Lung (tissue), 11 donors: ENCODE measurements at regions not wholly inside any gene's neighbourhood (a gene's known extent, or its start where the extent isn't known, plus 50 kb on each side); places are given as distances from the start of the nearest gene placed in this dataset.

Experiments
- ATAC-seq: fragments of 200-7000 bp; cut with Tn5 transposase; one replicate; pipeline ENCODE4 v1.9.1; 2020; ENCODE audit warnings: moderate number of reproducible peaks; ENCODE audit not compliant: insufficient read depth, low FRiP score
- DNase-seq, 3 donors: peaks; one replicate each; pipeline ENCODE4 v3.0.0-alpha.2; 2013 to 2017
- H3K27ac ChIP-seq, 2 donors: one replicate each; pipeline ENCODE4 v1.5.1; 2013; ENCODE audit warnings: mild to moderate bottlenecking in 2 of 2, moderate library complexity in 2 of 2, control low read depth in 1 of 2, inconsistent platforms in 1 of 2, low read depth in 1 of 2, low read length in 1 of 2
- H3K27me3 ChIP-seq, 3 donors: one replicate each; pipeline ENCODE4 v1.5.1; 2013; ENCODE audit warnings: low read length in 2 of 3; ENCODE audit not compliant: control insufficient read depth in 3 of 3, insufficient read depth in 3 of 3
- H3K36me3 ChIP-seq, 4 donors: one replicate each; pipeline ENCODE4 v1.5.1; 2013; ENCODE audit warnings: low read length in 4 of 4, mild to moderate bottlenecking in 1 of 4, moderate library complexity in 1 of 4; ENCODE audit not compliant: control insufficient read depth in 4 of 4, insufficient read depth in 4 of 4
- H3K4me1 ChIP-seq, 5 donors: one replicate each; pipeline ENCODE4 v1.5.1; 2013; ENCODE audit warnings: low read length in 5 of 5, mild to moderate bottlenecking in 2 of 5, moderate library complexity in 1 of 5; ENCODE audit not compliant: control insufficient read depth in 5 of 5, insufficient read depth in 5 of 5
- H3K4me3 ChIP-seq: one replicate; pipeline ENCODE4 v1.5.1; 2013; ENCODE audit warnings: mild to moderate bottlenecking, control low read depth, moderate library complexity
- H3K9ac ChIP-seq, 2 donors: one replicate each; pipeline ENCODE4 v1.5.1; 2013; ENCODE audit warnings: low read length in 2 of 2, control low read depth in 1 of 2; ENCODE audit not compliant: insufficient read depth in 1 of 2
- H3K9me3 ChIP-seq, 4 donors: one replicate each; pipeline ENCODE4 v1.5.1; 2013; ENCODE audit warnings: low read length in 3 of 4, mild to moderate bottlenecking in 1 of 4, moderate library complexity in 1 of 4; ENCODE audit not compliant: control insufficient read depth in 4 of 4, insufficient read depth in 3 of 4
- WGBS, 2 donors: extraction: QIAGEN DNeasy Blood & Tissue Kit; methylation state at CpG; one replicate each; pipeline ENCODE4 v1.1.7; 2013; 5-methylcytosine and 5-hydroxymethylcytosine counted together
- TF ChIP-seq, protein P1 (sequence below): IDR thresholded peaks from 2 replicates; pipeline ENCODE4 v1.5.1; 2012; ENCODE audit warnings: mild to moderate bottlenecking; ENCODE audit errors: control extremely low read depth, extremely low read depth
- donor health status: control.
- donor health status: control.
- donor health status: Bipolar disorder and iron deficiency.
- donor health status: healthy.
- donor health status: DM: yes; HTN: yes; CAD: no.

DNA sequence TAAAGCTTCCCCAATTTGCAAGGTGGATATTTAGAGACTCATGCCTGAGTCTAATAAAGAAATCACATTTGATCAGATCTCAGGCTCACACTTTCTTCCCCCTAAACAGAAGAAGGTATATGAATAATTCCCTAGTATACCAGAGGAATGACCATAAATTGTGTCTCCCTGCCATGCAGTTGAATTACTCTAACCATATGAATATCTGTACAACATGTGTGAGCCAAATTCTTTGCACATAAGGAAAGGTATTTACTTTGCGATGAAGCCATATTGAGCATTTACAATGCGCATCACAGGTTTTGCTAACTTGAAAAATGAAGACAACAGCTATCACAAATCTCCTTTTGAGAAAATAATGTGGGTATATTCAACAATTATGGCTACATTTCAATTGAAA, 479.4 kb downstream of the NR2F1-AS1 start:
- TF ChIP-seq, protein P1, sequence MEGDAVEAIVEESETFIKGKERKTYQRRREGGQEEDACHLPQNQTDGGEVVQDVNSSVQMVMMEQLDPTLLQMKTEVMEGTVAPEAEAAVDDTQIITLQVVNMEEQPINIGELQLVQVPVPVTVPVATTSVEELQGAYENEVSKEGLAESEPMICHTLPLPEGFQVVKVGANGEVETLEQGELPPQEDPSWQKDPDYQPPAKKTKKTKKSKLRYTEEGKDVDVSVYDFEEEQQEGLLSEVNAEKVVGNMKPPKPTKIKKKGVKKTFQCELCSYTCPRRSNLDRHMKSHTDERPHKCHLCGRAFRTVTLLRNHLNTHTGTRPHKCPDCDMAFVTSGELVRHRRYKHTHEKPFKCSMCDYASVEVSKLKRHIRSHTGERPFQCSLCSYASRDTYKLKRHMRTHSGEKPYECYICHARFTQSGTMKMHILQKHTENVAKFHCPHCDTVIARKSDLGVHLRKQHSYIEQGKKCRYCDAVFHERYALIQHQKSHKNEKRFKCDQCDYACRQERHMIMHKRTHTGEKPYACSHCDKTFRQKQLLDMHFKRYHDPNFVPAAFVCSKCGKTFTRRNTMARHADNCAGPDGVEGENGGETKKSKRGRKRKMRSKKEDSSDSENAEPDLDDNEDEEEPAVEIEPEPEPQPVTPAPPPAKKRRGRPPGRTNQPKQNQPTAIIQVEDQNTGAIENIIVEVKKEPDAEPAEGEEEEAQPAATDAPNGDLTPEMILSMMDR, result no peak
- Histone ChIP-seq H3K36me3 (no peaks in the 10 kb centered on the region), H3K9ac (no peak overlapping the region), H3K4me3 (no peak overlapping the region), H3K4me1 (peaks cover 0 to 6% (median 0%) of the 10 kb centered on the region in 5 donors), H3K9me3 (peaks cover 0 to 2% (median 2%) of the 10 kb centered on the region in 4 donors), H3K27ac (no peak overlapping the region), H3K27me3 (no peaks in the 10 kb centered on the region)
- 94 to 99% methylated on average over 2 of the region's 2 CpGs for WGBS, 2 donors
- ATAC-seq, result no peak
- no peak for DNase-seq

DNA sequence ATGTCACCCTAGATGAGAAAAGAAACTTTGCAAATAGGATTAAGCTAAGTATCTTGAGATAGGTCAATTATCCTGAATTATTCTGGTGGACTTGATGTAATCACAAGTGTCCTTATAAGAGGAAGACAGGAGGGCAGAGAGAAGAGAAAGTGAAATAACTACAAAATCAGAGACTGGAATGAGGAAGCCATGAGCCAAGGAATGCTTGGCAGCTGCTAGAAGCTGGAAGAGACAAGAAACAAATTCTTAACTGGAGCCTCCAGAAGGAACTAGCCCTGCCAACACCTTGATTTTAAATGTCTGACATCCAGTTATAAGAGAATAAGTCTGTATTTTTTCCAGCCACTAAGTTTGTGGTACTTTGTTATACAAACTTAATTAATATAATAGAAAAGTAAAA, 480.0 kb downstream of the NR2F1-AS1 start:
- Histone ChIP-seq H3K9me3 (peaks cover 0 to 2% (median 2%) of the 10 kb centered on the region in 4 donors), H3K9ac (no peak overlapping the region)
- no peak for ATAC-seq

DNA sequence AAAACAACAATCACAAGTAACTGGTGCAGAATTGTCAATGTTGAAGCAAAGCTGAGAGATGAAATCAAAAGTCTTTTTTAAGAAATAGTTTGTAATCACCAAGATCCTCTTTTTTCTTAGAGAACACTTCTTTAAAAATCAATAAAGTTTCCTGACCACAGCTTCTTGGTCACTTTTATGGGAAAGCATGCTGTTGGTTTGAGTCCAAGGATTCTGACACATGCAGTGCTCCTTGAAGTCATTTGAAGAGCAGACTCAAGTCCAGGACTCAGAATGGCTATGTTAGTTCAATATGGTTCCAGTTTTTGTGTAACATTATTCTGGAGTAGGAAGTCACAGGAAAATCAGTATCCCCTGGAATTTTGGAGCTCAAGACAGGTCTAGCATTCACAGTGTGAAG, 480.6 kb downstream of the NR2F1-AS1 start:
- no peaks in the 10 kb centered on the region for H3K27me3 ChIP-seq
- H3K9me3 ChIP-seq, result peaks cover 0 to 2% (median 2%) of the 10 kb centered on the region in 4 donors
- H3K4me1 ChIP-seq, result no peaks in the 10 kb centered on the region
- H3K27ac ChIP-seq, result no peak overlapping the region
- no peak overlapping the region for H3K4me3 ChIP-seq
- ATAC-seq (no peak), DNase-seq (no peak)
- TF ChIP-seq, protein P1, result no peak
- H3K9ac ChIP-seq, result no peak overlapping the region
- H3K36me3 ChIP-seq, result no peaks in the 10 kb centered on the region

More for the DNA sequence above, 480.0 kb downstream of the NR2F1-AS1 start:
- Histone ChIP-seq H3K4me3 (no peak overlapping the region), H3K27ac (no peak overlapping the region), H3K36me3 (no peaks in the 10 kb centered on the region), H3K27me3 (no peaks in the 10 kb centered on the region), H3K4me1 (no peaks in the 10 kb centered on the region)
- TF ChIP-seq, protein P1, result no peak
- DNase-seq, result no peak

DNA sequence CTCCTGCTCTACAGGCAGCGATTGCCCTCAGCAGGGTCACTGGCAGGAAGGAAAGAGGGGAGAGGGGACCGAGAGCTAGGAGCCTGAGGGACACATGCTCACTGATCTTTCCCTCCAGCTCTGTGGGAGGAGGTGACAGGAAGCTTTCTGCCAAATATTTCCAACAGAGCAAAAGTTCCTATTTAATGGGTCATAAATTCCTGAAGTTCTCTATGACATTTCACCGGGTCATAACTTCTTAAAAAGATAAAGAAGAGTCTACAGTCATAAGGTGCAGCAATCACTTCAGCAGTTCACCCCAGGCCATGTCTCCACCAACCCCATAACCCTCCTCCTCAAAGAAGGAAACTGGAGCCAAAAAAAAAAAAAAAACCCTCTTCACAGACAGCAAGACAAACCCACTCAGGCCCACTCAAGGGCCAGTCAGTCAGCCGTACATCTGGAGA, 481.1 kb downstream of the NR2F1-AS1 start:
- DNase-seq, result no peak
- H3K27me3 ChIP-seq, result no peaks in the 10 kb centered on the region
- no peaks in the 10 kb centered on the region for H3K36me3 ChIP-seq
- no peak overlapping the region for H3K4me3 ChIP-seq
- no peak overlapping the region for H3K27ac ChIP-seq
- TF ChIP-seq, protein P1, result no peak
- peaks cover 0 to 2% (median 2%) of the 10 kb centered on the region in 4 donors for H3K9me3 ChIP-seq
- 46 to 56% methylated on average over 4 of the region's 4 CpGs for WGBS, 2 donors
- no peak for ATAC-seq
- H3K9ac ChIP-seq, result no peak overlapping the region
- H3K4me1 ChIP-seq, result no peaks in the 10 kb centered on the region
